Stimulated activated CD8-positive, alpha-beta memory T cell treated with anti-CD3 and anti-CD28 coated beads, Interleukin-15, amount 100 ng/mL, for 1 hour (primary cell): ENCODE measurements at regions not wholly inside any gene's neighbourhood (a gene's known extent, or its start where the extent isn't known, plus 50 kb on each side); places are given as distances from the start of the nearest gene placed in this dataset.
"Not testable (repeated sequence)": the region's sequence is repeated elsewhere in the genome, so short reads cannot be mapped to it uniquely, and the experiment has no call there.

Source experiments
- DNase-seq: peaks from one replicate; pipeline ENCODE4 v3.0.0-alpha.2; 2020; ENCODE audit warnings: low read depth

DNA sequence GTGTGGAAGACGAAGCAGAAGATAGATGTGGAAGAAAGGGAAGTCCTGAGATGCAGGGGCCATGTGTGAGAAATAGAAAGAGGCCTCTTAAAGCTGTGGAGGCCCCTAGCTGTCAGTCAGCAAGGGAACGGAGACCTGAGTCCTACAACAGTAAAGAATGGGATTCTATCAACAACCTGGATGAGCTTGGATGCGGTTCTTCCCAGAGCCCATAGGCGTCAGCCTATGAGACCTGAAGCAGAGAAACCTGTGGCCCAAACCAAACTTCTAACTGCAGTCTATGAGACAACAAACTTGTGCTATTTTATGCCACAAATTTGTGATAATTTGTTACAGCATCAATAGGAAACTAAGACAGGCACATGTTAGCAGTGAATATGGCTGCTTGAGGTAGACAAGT is 583.7 kb downstream of the ADCYAP1 start:
- no peak for DNase-seq

DNA sequence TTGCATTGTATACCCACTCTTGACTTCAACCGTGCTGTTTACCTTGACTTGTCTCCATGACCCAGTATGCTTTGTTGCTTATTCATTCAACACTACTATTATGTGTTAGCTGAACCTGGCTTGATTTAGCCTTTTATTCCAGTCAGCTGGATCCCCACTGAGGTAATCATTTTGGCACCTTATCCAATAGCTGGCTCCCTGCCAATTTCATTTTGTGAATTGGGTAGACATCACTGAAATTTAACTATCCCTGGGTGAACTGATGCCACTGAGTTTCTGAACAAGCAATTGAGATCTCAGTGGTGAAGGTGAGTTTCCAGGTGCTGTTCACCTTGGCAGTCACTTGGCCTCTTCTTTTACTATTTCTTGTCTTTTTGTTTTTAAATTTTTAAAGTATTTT is 584.3 kb downstream of the ADCYAP1 start:
- DNase-seq, result no peak

DNA sequence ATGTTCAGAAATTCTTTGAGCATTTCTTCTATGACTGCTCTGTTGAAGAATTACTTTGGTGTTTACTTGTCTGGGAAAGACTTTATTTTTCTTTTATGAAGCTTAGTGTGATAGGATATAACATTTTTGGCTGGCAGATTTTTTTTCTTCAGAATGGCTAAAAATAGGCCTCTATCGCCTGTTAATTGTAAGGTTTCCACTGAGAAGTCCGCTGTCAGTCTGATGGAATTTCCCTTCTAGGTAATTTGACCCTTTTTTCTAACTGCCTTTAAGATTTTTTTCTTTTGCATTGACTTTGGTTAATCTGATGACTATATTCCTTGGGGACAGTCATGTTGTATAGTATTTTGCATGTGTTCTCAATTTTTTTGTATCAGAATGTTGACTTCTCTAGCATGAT is 590.7 kb downstream of the ADCYAP1 start:
- DNase-seq, result no peak

DNA sequence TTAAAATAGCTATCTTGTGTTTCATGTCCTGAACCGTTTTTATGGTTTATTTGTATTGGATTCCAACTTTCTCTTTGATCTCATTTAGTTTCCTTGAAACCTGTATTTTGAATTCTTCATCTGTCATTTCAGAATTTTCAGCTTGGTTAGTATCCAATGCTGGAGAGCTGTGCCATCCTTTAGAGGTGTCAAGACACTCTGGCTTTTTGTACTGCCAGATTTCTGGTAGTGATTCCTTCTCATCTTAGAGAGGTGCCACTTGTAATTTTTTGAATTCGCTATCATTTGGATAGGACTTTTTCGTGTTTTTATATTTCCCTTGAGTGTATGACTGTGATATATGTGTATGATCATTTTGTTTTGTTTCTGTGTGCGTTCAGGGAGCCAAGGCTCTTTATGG is 591.4 kb downstream of the ADCYAP1 start:
- DNase-seq, result no peak

DNA sequence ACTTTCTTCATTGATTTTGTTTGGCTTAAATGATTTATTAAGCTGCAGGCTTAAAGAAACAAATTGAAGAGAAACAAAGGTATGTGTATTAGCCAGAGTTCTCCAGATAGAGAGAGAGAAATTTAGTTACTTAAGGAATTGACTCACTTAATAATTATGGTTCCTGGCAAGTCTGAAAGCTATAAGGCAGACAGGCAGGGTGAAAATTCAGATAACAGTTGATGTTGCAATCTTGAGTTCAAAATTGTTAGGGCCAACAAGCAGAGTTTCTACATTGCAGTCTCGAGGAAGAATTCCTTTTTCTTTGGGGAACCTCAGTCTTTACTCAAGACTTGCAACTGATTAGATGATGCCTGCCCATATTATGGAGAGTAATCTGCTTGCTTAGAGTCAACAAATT is 593.5 kb downstream of the ADCYAP1 start:
- no peak for DNase-seq

DNA sequence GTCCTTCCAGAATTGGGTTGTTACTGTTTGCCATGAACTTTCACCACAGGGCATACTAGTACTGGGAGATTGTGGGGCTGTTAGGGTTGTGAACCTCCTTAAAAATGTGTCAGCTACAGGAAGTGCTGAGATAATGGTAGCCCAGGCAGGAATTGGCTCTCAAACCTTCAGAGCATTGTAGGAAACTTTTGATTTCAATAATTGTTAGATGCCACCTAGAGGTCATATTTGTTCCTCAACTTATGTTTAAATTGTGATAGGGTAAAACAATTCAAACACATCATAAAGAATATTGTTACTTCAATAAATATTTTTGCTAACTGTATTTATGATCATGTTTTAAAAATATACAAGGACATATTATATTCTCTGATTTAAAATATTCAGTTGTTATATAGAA is 594.6 kb downstream of the ADCYAP1 start:
- no peak for DNase-seq

DNA sequence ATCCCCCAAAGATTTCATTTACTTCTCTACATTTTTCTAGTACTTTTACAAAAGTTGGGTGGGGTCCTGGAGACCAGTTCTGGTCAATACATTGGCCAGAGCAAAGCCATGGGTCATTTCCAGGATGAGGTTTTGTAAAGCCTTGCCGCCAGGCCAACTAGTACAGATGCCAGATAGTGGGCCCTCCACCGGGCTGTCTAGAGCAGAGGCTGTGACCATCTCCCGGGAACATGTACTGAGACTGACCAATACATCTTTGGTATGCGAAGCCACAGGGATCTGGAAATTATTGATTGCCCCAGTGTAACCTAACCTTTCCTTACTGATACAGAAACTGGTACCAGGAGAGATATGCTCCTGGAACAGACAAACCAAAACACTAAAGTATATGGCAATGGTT is 599.2 kb downstream of the ADCYAP1 start:
- DNase-seq, result no peak

DNA sequence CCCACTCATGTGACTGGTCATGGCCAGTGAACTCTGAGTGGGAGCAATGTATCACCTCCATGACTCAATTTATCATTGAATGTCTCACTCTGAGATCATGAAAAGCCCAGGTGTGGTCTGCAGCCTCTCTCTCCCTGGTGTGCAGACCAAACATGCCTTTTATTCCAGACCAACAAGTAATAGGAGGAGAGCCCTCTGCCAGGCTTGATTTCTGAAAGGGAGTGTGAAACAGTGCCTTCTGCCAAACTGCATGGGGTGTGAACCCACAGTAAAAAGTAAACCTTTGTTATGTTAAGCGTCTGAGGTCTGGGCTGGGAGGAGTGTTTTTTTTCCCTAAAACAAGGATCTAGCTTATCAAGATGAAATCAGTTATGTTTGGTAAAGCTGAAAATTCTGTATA is 601.2 kb downstream of the ADCYAP1 start:
- no peak for DNase-seq

DNA sequence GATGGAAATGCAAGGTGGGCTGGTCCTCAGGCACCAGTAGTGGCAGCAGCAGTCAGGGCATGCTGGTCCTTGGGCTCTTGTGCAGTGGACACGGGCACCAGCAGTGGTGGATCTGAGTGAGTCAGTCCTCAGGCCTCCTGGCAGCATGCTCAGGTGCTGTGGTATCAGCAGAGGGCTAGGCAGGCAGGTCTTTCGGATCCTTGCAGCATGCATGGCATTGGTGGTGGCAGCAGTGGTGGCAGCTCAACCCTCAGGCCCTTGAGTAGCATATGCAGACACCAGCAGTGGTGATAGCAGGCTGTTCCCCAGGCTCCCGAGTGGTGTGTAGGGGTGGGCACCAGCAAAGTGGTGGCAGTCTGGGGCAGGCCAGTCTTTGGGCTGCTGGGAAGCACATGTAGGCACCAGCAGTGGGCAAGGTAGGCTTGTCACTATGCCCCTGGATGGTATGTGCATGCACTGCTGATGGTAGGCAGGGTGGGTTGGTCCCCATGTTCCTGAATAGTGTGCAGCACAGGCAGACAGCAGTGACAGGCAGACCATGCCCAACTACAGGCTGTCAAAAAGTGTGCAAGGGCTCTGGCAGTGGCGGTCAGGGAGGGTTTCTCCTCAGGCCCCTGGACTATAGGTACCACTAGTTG is 606.0 kb downstream of the ADCYAP1 start:
- DNase-seq, result no peak

DNA sequence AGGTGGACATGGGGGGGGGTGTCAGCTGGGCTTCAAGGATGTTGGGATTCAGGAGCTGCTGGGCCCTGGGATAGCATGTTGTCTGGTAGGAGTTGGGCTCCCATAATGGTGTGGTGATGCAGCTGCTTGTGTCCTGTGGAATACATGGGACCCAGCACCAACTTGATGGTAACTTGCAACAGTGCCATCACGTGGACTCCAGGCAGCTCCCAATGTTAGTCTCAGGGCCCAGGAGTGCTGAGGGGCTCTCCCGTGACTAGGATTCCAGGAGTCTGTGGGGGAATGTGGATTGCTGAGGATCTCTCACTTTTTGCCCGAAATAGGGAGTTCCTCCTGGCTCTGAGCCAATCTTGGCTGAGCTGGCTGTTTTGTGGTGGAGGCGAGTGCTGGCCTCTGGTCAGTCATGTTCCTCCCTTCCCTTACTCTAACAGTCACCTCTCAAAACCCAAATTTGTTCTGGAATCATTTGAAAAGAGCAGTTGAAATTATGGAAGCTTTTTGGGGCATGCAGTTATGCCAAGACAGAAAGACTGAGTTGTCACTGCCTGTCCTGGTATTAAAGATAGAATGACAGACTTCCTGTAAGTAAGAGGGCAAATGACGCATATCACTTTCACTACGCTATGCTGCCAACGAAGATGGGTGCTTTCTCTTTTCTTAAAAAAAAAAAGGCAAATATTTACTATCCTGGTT is 607.1 kb downstream of the ADCYAP1 start:
- no peak for DNase-seq

DNA sequence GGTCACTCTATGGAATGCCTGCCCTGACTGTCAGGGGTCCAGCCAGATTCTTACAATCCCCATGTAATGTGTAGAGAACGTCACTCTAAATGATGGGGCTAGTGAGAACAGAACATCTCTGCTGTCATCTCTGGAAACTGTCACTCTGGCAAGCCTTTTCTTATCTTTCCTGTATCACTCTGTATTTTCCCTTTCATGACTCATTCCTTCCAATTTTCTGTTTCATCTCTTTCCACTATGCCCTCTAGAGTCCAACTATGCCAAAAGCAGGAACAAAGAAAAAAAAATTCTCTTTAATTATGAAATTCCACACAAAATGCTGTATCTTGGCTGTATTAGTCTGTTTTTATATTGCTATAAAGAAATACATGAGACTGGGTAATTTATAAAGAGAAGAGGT is 608.8 kb downstream of the ADCYAP1 start:
- no peak for DNase-seq

DNA sequence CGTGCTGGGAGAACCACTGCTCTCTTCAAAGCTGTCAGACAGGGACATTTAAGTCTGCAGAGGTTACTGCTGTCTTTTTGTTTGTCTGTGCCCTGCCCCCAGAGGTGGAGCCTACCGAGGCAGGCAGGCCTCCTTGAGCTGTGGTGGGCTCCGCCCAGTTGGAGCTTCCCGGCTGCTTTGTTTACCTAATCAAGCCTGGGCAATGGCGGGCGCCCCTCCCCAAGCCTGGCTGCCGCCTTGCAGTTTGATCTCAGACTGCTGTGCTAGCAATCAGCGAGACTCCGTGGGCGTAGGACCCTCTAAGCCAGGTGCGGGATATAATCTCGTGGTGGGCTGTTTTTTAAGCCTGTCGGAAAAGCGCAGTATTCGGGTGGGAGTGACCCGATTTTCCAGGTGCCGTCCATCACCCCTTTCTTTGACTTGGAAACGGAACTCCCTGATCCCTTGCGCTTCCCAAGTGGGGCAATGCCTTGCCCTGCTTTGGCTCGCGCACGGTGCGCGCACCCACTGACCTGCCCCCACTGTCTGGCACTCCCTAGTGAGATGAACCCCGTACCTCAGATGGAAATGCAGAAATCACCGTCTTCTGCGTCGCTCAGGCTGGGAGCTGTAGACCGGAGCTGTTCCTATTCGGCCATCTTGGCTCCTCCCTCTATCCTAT is 617.0 kb downstream of the ADCYAP1 start:
- not testable (repeated sequence) for DNase-seq

DNA sequence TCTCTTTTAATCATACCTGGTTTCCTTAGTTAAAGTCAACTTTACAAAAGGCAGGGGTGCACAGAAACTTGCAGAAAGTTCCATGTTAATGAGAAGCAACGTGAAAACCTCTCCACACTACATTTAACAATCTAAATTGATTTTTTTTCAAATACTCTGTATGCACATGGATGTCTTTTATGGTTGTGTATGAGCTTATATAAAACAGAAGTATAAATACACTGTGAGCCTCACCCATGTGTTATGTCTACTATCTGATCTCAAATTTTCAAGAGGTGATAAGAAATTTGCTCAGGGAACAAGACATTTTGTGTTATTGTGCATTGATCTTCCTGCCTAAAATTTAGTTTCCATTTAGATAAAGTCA is 617.6 kb downstream of the ADCYAP1 start:
- DNase-seq, result no peak

DNA sequence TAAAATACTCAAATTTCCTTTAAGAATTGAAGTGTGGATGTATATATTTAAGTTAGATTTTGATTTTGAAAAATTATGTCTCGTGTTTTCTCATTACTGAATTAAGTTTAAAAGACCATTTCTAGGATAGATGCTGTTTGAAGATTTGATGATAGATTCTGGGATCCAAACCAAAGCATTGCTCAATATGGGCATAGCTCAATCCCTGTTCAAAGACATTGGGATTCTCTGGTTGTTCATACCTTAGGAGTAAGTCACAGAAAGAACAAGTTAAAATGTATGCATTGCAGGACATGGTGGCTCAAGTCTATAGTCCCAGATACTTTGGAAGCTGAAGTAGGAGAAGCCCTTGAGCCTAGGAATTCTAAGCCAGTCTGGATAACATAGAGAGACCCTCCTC is 622.3 kb downstream of the ADCYAP1 start:
- DNase-seq, result no peak

DNA sequence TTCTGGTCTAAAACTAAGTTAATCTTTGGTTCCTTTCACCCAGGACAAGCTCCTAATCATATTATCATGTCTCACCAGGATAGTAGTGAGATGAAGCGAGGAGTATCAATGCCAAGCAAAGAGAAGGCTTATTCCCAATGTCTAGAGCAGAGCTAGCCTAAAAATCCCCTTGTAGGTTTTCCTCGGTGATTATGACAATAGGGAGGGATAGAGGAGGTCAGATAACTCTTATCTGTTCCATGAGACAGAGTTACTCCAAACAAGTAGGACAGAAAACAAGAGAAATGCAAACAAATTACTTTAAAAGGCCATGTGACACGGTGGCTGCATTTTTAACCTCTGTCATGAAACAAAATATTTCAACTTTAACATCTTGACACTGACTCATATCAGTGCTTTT is 623.1 kb downstream of the ADCYAP1 start:
- no peak for DNase-seq

DNA sequence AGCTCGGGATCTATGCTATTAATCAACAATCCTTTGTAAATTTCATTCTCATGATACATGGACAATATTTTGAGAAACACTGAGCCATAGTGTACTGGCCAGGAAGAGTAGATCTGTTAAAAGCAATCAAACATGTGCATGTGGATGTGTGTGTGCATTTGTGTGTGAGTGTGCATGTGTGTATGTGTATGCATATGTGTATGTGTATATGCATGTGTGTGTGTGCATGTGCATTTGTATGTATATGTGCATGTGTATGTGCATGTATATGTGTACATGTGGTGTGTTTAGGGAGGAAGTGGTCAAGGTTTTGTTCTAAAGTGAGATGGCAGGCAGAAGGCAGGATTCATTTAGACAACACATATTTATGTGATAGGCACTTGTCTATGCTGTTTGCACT is 623.8 kb downstream of the ADCYAP1 start:
- no peak for DNase-seq

DNA sequence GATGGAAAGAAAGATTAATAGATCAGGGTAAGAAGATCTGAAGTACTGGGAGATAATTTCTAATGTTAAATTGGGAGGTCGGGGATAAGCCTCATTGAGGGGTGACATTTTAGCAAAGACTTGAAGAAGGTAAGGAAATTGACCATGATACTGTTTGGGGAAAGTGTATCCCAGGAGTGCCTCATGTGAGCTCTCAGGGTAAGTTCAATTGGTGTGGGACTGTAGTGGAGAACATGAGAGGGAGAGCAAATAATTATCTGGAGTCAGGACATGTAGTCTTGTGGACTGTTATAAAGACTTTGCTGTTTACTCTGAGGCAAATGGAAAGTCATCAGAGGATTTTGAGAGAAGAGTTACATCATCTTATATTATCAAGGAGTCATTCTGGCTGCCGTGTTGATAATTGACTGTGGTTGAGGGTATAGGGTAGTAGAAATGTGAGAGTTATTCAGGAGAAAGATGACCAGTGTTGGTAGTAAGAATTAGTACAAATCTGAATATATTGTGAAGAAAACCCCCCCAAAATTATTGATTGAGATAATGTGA is 624.4 kb downstream of the ADCYAP1 start:
- no peak for DNase-seq

DNA sequence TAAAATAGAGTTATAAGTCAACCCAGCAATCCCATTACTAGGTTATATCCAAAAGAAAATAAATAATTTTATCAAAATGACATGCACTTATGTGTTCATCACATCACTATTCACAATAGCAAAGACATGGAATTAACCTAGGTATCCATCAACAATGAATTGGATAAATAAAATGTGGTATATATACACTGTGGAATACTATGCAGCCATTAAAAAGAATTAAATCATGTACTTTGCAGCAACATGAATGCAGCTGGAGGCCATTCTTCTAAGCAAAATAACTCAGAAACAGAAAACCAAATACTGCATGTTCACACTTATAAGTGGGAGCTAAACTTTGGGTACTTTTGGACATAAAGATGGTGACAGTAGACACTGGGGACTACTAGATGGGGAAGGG is 626.0 kb downstream of the ADCYAP1 start:
- no peak for DNase-seq

DNA sequence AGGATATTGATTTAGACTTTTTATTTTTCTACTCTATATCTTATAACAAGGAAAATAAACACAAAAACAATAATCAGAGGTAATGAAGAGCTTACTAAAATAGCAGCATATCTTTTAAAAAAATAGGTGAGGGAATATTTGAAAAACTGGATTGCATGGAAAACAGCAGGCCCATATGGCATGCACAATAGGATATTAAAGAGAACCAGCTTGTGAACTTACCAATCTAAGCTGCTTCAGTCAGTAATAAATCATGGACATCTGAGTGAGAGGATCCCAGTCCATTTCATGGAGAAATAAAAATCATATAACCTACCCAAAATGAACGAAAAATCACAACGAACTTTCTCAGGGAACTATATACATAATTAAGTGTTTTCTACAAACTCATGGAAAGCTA is 634.6 kb downstream of the ADCYAP1 start:
- no peak for DNase-seq

DNA sequence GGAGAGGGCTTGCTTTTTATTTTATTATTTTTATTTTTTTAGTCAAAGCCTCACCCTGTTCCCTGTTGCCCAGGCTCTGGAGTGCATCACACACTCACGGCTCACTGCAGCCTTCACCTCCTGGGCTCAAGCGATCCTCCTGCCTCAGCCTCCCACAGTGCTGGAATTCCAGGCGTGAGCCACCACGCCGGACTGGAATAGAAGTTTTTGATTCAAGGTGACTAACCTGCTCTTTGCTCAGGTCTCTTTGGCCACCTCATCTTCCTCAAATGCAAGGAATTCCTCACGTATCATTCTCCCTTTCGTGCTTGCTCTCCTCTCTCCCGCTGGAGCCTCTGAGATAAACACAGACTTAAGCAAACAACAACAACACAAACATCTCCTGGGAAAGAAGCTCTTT is 636.8 kb downstream of the ADCYAP1 start:
- no peak for DNase-seq

DNA sequence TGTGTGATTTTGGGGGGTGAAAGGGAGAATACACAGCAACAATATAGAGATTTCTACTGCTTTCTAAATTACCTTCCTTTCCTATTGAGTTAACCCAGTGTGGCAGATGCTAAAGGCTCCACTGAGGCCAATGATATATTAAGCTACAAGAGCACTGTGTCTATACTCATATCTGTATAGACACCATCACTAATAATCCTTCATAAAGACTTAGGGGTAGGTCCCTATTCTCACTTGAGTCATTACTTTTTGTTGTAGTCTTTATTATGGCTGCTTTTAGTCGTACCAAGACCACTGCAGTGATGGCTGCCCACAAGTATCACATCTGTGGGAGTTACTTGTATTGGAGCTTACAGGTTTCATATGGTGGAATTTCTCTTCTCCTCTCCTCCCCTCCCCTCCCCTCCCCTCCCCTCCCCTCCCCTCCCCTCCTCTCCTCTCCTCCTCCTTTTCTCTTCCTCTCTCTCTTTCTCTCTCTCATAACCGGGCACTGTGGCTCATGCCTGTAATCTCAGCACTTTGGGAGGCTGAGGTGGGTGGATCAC is 637.6 kb downstream of the ADCYAP1 start:
- DNase-seq, result no peak

DNA sequence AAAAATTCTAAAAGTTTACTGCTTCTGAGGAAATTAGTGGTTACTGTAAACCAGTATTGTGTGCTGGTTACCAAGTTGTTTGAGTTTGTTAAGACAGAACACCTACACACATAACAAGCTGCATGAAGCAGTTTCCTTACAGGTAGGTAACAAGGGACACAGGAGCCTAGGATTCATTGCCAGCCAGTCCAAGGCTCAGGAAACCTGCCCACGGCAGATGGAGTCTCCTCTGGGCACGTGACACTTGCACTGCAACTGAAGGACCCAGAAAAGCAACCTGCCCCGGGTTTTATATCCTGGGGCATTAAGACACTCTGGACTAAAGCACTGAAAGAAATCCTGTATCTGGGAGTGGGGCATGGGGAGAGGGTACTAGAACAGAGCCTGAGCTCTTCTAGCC is 639.3 kb downstream of the ADCYAP1 start:
- DNase-seq, result no peak

DNA sequence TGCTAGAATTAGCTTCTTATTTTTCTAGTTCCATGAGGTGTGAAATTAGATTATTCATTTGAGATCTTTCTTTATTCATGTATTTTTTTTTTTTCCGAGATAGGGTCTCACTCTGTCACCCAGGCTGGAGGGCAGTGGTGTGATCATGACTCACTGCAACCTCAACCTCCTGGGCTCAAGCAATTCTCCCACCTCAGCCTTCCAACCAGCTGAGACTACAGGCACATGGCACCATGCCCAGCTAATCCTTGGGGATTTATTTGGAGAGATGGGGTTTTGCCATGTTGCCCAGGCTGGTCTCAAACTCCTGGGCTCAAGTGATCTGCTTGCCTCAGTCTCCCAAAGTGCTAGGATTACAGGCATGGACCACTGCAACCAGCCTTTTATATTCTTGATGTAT is 653.0 kb downstream of the ADCYAP1 start:
- not testable (repeated sequence) for DNase-seq
